Neural cell (in vitro differentiated cells): ENCODE measurements at regions not wholly inside any gene's neighbourhood (a gene's known extent, or its start where the extent isn't known, plus 50 kb on each side); places are given as distances from the start of the nearest gene placed in this dataset.

ENCODE experiments used
- CTCF ChIP-seq: fragments of 450-650 bp; IDR thresholded peaks from 2 replicates; pipeline ENCODE4 v1.5.1; 2014; ENCODE audit warnings: antibody characterized with exemption, mild to moderate bottlenecking, moderate library complexity; ENCODE audit not compliant: poor library complexity, severe bottlenecking
- EP300 ChIP-seq: fragments of 450-650 bp; conservative IDR thresholded peaks from 2 replicates; pipeline ENCODE4 v1.6.1; 2014; ENCODE audit warnings: antibody characterized with exemption, mild to moderate bottlenecking, moderate library complexity; ENCODE audit not compliant: poor library complexity, severe bottlenecking
- EZH2 ChIP-seq: fragments of 200-600, 300-800 bp; shearing (Covaris generic), sonication (generic); IDR thresholded peaks from 2 replicates; pipeline ENCODE4 v1.6.1; 2014; ENCODE audit warnings: antibody characterized with exemption, low read length, borderline replicate concordance, mild to moderate bottlenecking; ENCODE audit not compliant: insufficient read depth, poor library complexity, severe bottlenecking
- MXI1 ChIP-seq: fragments of 450-650 bp; conservative IDR thresholded peaks from 2 replicates; pipeline ENCODE4 v1.6.1; 2014; ENCODE audit warnings: antibody characterized with exemption, mild to moderate bottlenecking; ENCODE audit not compliant: poor library complexity, severe bottlenecking
- POLR2AphosphoS5 ChIP-seq: IDR thresholded peaks from 2 replicates; pipeline ENCODE4 v1.6.1; 2012
- RAD21 ChIP-seq: fragments of 450-650 bp; conservative IDR thresholded peaks from 2 replicates; pipeline ENCODE4 v1.6.1; 2014; ENCODE audit warnings: antibody characterized with exemption, mild to moderate bottlenecking, moderate library complexity
- REST ChIP-seq: IDR thresholded peaks from 2 replicates; pipeline ENCODE4 v1.6.1; 2012; ENCODE audit warnings: borderline replicate concordance
- TAF1 ChIP-seq: IDR thresholded peaks from 2 replicates; pipeline ENCODE4 v1.6.1; 2012; ENCODE audit warnings: low read depth

GRCh38 chr12:113759135-113759534, 207.0 kb downstream of the RBM19 start:
- TF ChIP-seq CTCF (no peak), REST (no peak), EZH2 (no peak), POLR2AphosphoS5 (no peak), EP300 (no peak), MXI1 (no peak), RAD21 (no peak), TAF1 (no peak)
